Lung (tissue), 11 donors: ENCODE measurements at regions not wholly inside any gene's neighbourhood (a gene's known extent, or its start where the extent isn't known, plus 50 kb on each side); places are given as distances from the start of the nearest gene placed in this dataset.

Source experiments
- ATAC-seq: fragments of 200-7000 bp; cut with Tn5 transposase; one replicate; pipeline ENCODE4 v1.9.1; 2020; ENCODE audit warnings: moderate number of reproducible peaks; ENCODE audit not compliant: insufficient read depth, low FRiP score
- DNase-seq, 3 donors: peaks; one replicate each; pipeline ENCODE4 v3.0.0-alpha.2; 2013 to 2017
- H3K27ac ChIP-seq, 2 donors: one replicate each; pipeline ENCODE4 v1.5.1; 2013; ENCODE audit warnings: mild to moderate bottlenecking in 2 of 2, moderate library complexity in 2 of 2, control low read depth in 1 of 2, inconsistent platforms in 1 of 2, low read depth in 1 of 2, low read length in 1 of 2
- H3K27me3 ChIP-seq, 3 donors: one replicate each; pipeline ENCODE4 v1.5.1; 2013; ENCODE audit warnings: low read length in 2 of 3; ENCODE audit not compliant: control insufficient read depth in 3 of 3, insufficient read depth in 3 of 3
- H3K36me3 ChIP-seq, 4 donors: one replicate each; pipeline ENCODE4 v1.5.1; 2013; ENCODE audit warnings: low read length in 4 of 4, mild to moderate bottlenecking in 1 of 4, moderate library complexity in 1 of 4; ENCODE audit not compliant: control insufficient read depth in 4 of 4, insufficient read depth in 4 of 4
- H3K4me1 ChIP-seq, 5 donors: one replicate each; pipeline ENCODE4 v1.5.1; 2013; ENCODE audit warnings: low read length in 5 of 5, mild to moderate bottlenecking in 2 of 5, moderate library complexity in 1 of 5; ENCODE audit not compliant: control insufficient read depth in 5 of 5, insufficient read depth in 5 of 5
- H3K4me3 ChIP-seq: one replicate; pipeline ENCODE4 v1.5.1; 2013; ENCODE audit warnings: mild to moderate bottlenecking, control low read depth, moderate library complexity
- H3K9ac ChIP-seq, 2 donors: one replicate each; pipeline ENCODE4 v1.5.1; 2013; ENCODE audit warnings: low read length in 2 of 2, control low read depth in 1 of 2; ENCODE audit not compliant: insufficient read depth in 1 of 2
- H3K9me3 ChIP-seq, 4 donors: one replicate each; pipeline ENCODE4 v1.5.1; 2013; ENCODE audit warnings: low read length in 3 of 4, mild to moderate bottlenecking in 1 of 4, moderate library complexity in 1 of 4; ENCODE audit not compliant: control insufficient read depth in 4 of 4, insufficient read depth in 3 of 4
- CTCF ChIP-seq: IDR thresholded peaks from 2 replicates; pipeline ENCODE4 v1.5.1; 2012; ENCODE audit warnings: mild to moderate bottlenecking; ENCODE audit errors: control extremely low read depth, extremely low read depth
- WGBS, 2 donors: extraction: QIAGEN DNeasy Blood & Tissue Kit; methylation state at CpG; one replicate each; pipeline ENCODE4 v1.1.7; 2013; 5-methylcytosine and 5-hydroxymethylcytosine counted together
- donor health status: control.
- donor health status: control.
- donor health status: Bipolar disorder and iron deficiency.
- donor health status: healthy.
- donor health status: DM: yes; HTN: yes; CAD: no.

GRCh38 chr1:4121293-4121684 is 221.2 kb upstream of the C1orf174 start:
- DNase-seq (no peak), ATAC-seq (no peak)
- H3K27ac ChIP-seq = no peak overlapping the region
- H3K9me3 ChIP-seq = peaks cover 0 to 5% (median 0%) of the 10 kb centered on the region in 4 donors
- H3K9ac ChIP-seq = no peak overlapping the region
- no peaks in the 10 kb centered on the region for H3K4me1 ChIP-seq
- WGBS, 2 donors = 77 to 86% methylated on average over 8 of the region's 8 CpGs
- peaks cover 0 to 3% (median 0%) of the 10 kb centered on the region in 3 donors for H3K27me3 ChIP-seq
- no peaks in the 10 kb centered on the region for H3K36me3 ChIP-seq
- no peak for TF ChIP-seq CTCF
- H3K4me3 ChIP-seq = no peak overlapping the region

- Histone ChIP-seq H3K36me3 (no peaks in the 10 kb centered on the region), H3K27me3 (peaks cover 0 to 3% (median 0%) of the 10 kb centered on the region in 3 donors), H3K9me3 (peaks cover 0 to 7% (median 0%) of the 10 kb centered on the region in 4 donors), H3K9ac (no peak overlapping the region), H3K4me3 (no peak overlapping the region), H3K27ac (no peak overlapping the region), H3K4me1 (no peaks in the 10 kb centered on the region)
- WGBS, 2 donors = 77 to 85% methylated on average over 20 of the region's 20 CpGs
- ATAC-seq (no peak), DNase-seq (no peak)
- TF ChIP-seq CTCF = no peak
These were observed 221.9 kb upstream of the C1orf174 start for GRCh38 chr1:4121834-4122512.

- H3K27me3 ChIP-seq = peaks cover 0 to 3% (median 0%) of the 10 kb centered on the region in 3 donors
- 75 to 91% methylated on average over 7 to 8 of the region's 8 CpGs for WGBS, 2 donors
- no peak for DNase-seq
These were observed 222.6 kb upstream of the C1orf174 start for GRCh38 chr1:4122513-4123160.

More at GRCh38 chr1:4122513-4123160, 222.6 kb upstream of the C1orf174 start:
- Histone ChIP-seq H3K4me3 (no peak overlapping the region), H3K36me3 (no peaks in the 10 kb centered on the region), H3K27ac (no peak overlapping the region), H3K9me3 (peaks cover 0 to 7% (median 0%) of the 10 kb centered on the region in 4 donors), H3K9ac (no peak overlapping the region), H3K4me1 (no peaks in the 10 kb centered on the region)
- TF ChIP-seq CTCF = no peak
- ATAC-seq = no peak
